Uterus (tissue), 3 donors: ENCODE measurements at regions not wholly inside any gene's neighbourhood (a gene's known extent, or its start where the extent isn't known, plus 50 kb on each side); places are given as distances from the start of the nearest gene placed in this dataset.

ENCODE experiments used
- DNase-seq, 2 donors: peaks; one replicate each; pipeline ENCODE4 v3.0.0-alpha.2; 2019 to 2020
- H3K27ac ChIP-seq, 2 donors: fragments of 200-600 bp; sonication (generic); 1 replicate in 1 of 2; 2 replicates in 1 of 2; pipeline ENCODE4 v1.5.1; 2016 to 2018
- H3K27me3 ChIP-seq, 2 donors: fragments of 200-600 bp; sonication (generic); one replicate each; pipeline ENCODE4 v1.5.1; 2018 to 2019; ENCODE audit warnings: control low read depth in 1 of 2
- H3K36me3 ChIP-seq, 2 donors: fragments of 200-600 bp; sonication (generic); one replicate each; pipeline ENCODE4 v1.5.1; 2019; ENCODE audit warnings: control low read depth in 1 of 2
- H3K4me1 ChIP-seq, 2 donors: fragments of 200-600 bp; sonication (generic); one replicate each; pipeline ENCODE4 v1.5.1; 2018 to 2019; ENCODE audit warnings: control low read depth in 1 of 2
- H3K4me3 ChIP-seq, 2 donors: fragments of 200-600 bp; sonication (generic); 1 replicate in 1 of 2; 2 replicates in 1 of 2; pipeline ENCODE4 v1.5.1; 2018 to 2019; ENCODE audit warnings: mild to moderate bottlenecking in 1 of 2
- H3K9me3 ChIP-seq, 2 donors: fragments of 200-600 bp; sonication (generic); one replicate each; pipeline ENCODE4 v1.5.1; 2019; ENCODE audit warnings: control low read depth in 1 of 2
- CTCF ChIP-seq, 4 experiments: fragments of 200-600 bp in 2 of 4; fragments of 450-650 bp in 2 of 4; sonication (generic) in 2 of 4; IDR thresholded peaks; one replicate each; pipeline ENCODE4 v1.5.1; 2016 to 2019; ENCODE audit warnings: antibody characterized with exemption in 4 of 4, mild to moderate bottlenecking in 2 of 4, moderate library complexity in 1 of 4
- POLR2A ChIP-seq, 2 donors: fragments of 450-650 bp; IDR thresholded peaks; one replicate each; pipeline ENCODE4 v1.6.1; 2016; ENCODE audit warnings: antibody characterized with exemption in 2 of 2, mild to moderate bottlenecking in 1 of 2, moderate library complexity in 1 of 2
- intact Hi-C: fragments of 100-400 bp; cut with DNase I; formaldehyde crosslinking; loops from one replicate; pipeline ENCODE4 v1.15.1; 2023; ENCODE audit warnings: low total_unique reads
- donor health status: DM: yes; HTN: yes; CAD: no.

- no peak for TF ChIP-seq POLR2A (IDR thresholded peaks at IDR 0.05)
- no peaks in the 10 kb centered on the region for H3K9me3 ChIP-seq
- no peaks in the 10 kb centered on the region for H3K27me3 ChIP-seq
- intact Hi-C loops, result no loop called here
- no peaks in the 10 kb centered on the region for H3K4me1 ChIP-seq
- DNase-seq, result no peak
- H3K27ac ChIP-seq, result peak overlapping the region in 1 of 2 donors; percentile 25
- H3K36me3 ChIP-seq, result no peaks in the 10 kb centered on the region
- H3K4me3 ChIP-seq, result no peak overlapping the region
These were observed 194.5 kb upstream of the CDYL start for GRCh38 chr6:4581468-4582385.

GRCh38 chr6:4580361-4580760 lies 195.8 kb upstream of the CDYL start:
- no peaks in the 10 kb centered on the region for H3K9me3 ChIP-seq
- no peak for DNase-seq
- H3K27me3 ChIP-seq, result no peaks in the 10 kb centered on the region
- no peaks in the 10 kb centered on the region for H3K4me1 ChIP-seq
- H3K36me3 ChIP-seq, result no peaks in the 10 kb centered on the region
- H3K27ac ChIP-seq, result no peak overlapping the region
- H3K4me3 ChIP-seq, result no peak overlapping the region
- no peak for TF ChIP-seq CTCF (IDR thresholded peaks at IDR 0.05)
- TF ChIP-seq POLR2A (IDR thresholded peaks at IDR 0.05), result no peak
- intact Hi-C loops, result no loop called here

- Histone ChIP-seq H3K4me1 (no peaks in the 10 kb centered on the region), H3K27ac (peak overlapping the region in 1 of 2 donors; percentile 49), H3K36me3 (no peaks in the 10 kb centered on the region), H3K4me3 (no peak overlapping the region), H3K27me3 (no peaks in the 10 kb centered on the region), H3K9me3 (no peaks in the 10 kb centered on the region)
- intact Hi-C loops, result no loop called here
- peak in 1 of 2 donors; percentile 23 for DNase-seq
- TF ChIP-seq CTCF (IDR thresholded peaks at IDR 0.05), result no peak
- no peak for TF ChIP-seq POLR2A (IDR thresholded peaks at IDR 0.05)
These were observed 198.8 kb upstream of the CDYL start for GRCh38 chr6:4577406-4577805.

- TF ChIP-seq CTCF (IDR thresholded peaks at IDR 0.05) (no peak), POLR2A (IDR thresholded peaks at IDR 0.05) (no peak)
- Histone ChIP-seq H3K9me3 (peaks cover 0 to 13% of the 10 kb centered on the region in 2 donors), H3K27ac (no peak overlapping the region), H3K4me1 (no peaks in the 10 kb centered on the region), H3K27me3 (no peaks in the 10 kb centered on the region), H3K36me3 (no peaks in the 10 kb centered on the region), H3K4me3 (no peak overlapping the region)
- intact Hi-C loops, result no loop called here
- no peak for DNase-seq
These were observed 200.5 kb upstream of the CDYL start for GRCh38 chr6:4575714-4576113.

GRCh38 chr6:4574007-4574406 lies 202.2 kb upstream of the CDYL start:
- H3K36me3 ChIP-seq, result no peaks in the 10 kb centered on the region
- intact Hi-C loops, result no loop called here
- H3K27ac ChIP-seq, result no peak overlapping the region
- H3K4me1 ChIP-seq, result no peaks in the 10 kb centered on the region
- no peaks in the 10 kb centered on the region for H3K27me3 ChIP-seq
- peaks cover 0 to 16% of the 10 kb centered on the region in 2 donors for H3K9me3 ChIP-seq
- H3K4me3 ChIP-seq, result no peak overlapping the region
- DNase-seq, result no peak
- TF ChIP-seq POLR2A (IDR thresholded peaks at IDR 0.05), result no peak
- no peak for TF ChIP-seq CTCF (IDR thresholded peaks at IDR 0.05)
